Retinal pigment epithelial cell (primary cell): ENCODE measurements at regions not wholly inside any gene's neighbourhood (a gene's known extent, or its start where the extent isn't known, plus 50 kb on each side); places are given as distances from the start of the nearest gene placed in this dataset.

Source experiments
- DNase-seq: peaks from one replicate; pipeline ENCODE4 v3.0.0-alpha.2; 2010; ENCODE audit warnings: low read depth
- H3K4me3 ChIP-seq: 2 replicates; pipeline ENCODE4 v1.5.1; 2011; ENCODE audit warnings: mild to moderate bottlenecking, low read length, control low read depth, moderate library complexity
- TF ChIP-seq, protein P1 (sequence below): conservative IDR thresholded peaks from 2 replicates; pipeline ENCODE4 v1.5.1; 2011; ENCODE audit warnings: low read depth, low read length, control low read depth, inconsistent platforms

DNA sequence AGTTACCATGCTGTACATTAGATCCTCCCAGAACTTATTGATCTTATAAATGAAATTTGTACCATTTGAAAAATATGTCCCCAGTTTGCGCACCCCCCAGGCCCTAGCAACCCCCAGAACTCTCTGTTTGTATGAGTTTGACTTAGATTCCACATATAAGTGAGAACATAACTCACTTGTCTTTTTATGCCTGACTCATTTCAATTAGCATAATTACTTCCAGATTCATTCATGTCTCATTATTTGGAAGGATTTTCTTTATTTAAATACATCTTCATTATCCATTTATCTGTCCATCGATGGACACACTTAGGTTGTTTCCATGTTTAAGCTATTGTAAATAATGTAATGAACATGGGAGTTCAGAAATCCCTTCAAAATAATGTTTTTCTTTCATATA, 705.9 kb downstream of the CCDC85A start:
- DNase-seq: no peak
- TF ChIP-seq, protein P1, sequence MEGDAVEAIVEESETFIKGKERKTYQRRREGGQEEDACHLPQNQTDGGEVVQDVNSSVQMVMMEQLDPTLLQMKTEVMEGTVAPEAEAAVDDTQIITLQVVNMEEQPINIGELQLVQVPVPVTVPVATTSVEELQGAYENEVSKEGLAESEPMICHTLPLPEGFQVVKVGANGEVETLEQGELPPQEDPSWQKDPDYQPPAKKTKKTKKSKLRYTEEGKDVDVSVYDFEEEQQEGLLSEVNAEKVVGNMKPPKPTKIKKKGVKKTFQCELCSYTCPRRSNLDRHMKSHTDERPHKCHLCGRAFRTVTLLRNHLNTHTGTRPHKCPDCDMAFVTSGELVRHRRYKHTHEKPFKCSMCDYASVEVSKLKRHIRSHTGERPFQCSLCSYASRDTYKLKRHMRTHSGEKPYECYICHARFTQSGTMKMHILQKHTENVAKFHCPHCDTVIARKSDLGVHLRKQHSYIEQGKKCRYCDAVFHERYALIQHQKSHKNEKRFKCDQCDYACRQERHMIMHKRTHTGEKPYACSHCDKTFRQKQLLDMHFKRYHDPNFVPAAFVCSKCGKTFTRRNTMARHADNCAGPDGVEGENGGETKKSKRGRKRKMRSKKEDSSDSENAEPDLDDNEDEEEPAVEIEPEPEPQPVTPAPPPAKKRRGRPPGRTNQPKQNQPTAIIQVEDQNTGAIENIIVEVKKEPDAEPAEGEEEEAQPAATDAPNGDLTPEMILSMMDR: no peak
- no peak overlapping the region for H3K4me3 ChIP-seq

DNA sequence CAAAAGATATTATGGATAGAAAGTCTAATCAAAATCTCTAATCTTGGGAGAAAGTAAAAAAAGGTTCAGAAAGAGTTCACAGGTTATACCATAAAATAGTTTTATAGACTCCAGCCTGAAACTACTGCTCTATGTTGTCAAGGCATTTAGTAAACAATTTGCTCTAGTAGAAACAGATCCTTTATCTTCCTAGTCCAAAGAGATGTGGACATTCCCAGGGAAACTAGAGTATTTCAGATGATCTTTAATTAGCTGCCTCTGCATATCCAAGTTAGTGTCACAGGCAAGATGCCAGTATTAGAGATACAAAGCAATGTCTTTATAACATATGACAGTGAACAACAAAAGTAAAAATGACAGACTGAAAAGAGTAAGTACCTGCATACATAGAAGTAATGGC, 708.6 kb downstream of the CCDC85A start:
- TF ChIP-seq, protein P1: no peak
- no peak overlapping the region for H3K4me3 ChIP-seq
- DNase-seq: no peak

DNA sequence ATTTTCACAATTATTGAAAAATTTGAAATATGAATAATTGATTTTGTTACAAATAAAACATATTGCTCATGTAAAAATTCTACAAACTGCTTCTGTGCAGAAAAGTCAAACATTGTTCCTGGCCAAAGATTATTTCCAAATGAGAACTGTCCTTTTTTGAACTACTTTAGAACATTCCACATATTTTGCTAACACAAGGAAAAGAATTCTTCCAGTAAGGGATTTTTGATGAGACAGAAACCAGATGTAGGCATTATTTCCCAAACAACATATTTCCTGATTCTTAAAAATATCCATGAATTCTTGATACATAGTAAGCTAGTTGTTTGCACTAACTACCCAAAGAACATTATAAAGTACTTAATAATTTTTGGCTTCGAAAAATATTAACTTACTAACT, 715.2 kb downstream of the CCDC85A start:
- no peak for DNase-seq
- TF ChIP-seq, protein P1: no peak
- no peak overlapping the region for H3K4me3 ChIP-seq

DNA sequence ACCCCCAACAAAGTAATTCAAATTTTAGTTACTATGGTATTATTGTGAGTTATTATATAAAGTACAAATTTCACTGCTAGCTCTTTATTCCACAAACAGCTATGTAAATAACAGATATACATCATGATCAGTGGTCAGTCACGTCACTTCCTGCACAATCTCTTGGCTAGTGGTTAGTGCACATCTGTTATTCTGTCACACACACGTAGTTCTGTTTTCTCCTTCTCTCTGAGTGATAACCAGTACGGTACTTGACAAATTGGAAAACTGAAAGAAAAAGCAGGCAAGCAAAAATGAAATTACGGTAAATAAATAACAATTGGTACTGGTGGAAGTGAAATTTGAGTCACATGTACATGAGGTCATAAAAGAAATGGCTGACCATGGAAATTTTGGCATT, 728.7 kb downstream of the CCDC85A start:
- no peak for DNase-seq
- no peak overlapping the region for H3K4me3 ChIP-seq
- TF ChIP-seq, protein P1: no peak

DNA sequence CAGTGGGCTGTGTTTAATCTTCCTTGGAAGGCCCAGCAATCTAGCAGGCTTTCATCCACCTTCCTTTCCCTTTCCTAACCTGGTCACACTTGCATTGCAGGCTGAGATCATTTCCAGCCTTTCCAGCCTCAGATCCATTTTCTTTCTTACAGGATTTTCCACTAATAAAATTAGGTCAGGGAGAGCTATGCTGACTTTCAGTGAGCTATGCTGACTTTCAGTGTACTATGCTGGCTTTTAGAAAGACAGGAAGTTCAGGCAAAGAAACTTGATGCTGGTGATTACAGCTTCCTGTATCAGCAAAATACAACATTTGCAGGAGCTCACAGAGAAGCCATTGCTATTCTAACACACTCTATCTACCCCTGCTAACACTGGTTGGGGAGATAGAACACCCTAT, 735.0 kb downstream of the CCDC85A start:
- H3K4me3 ChIP-seq: no peak overlapping the region
- TF ChIP-seq, protein P1: no peak
- no peak for DNase-seq

DNA sequence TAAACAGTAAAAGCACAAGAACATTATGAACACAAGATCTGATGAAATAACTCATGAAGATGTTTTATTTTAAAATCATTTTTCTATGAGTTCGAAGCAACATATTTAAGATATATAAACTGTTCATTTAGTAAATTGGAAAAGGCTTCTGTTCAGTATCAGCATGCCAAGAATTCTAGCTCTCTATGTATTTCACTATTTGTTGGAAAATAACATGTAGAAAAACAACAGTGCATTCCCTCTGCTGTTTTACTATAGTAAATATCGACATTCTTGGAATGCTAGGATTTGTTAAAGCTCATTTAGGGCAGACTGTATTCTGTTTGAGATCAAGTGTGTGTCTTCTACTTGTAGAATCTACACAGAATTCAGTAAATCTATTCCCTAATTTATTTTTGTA, 750.2 kb downstream of the CCDC85A start:
- no peak overlapping the region for H3K4me3 ChIP-seq
- DNase-seq: no peak
- TF ChIP-seq, protein P1: no peak

DNA sequence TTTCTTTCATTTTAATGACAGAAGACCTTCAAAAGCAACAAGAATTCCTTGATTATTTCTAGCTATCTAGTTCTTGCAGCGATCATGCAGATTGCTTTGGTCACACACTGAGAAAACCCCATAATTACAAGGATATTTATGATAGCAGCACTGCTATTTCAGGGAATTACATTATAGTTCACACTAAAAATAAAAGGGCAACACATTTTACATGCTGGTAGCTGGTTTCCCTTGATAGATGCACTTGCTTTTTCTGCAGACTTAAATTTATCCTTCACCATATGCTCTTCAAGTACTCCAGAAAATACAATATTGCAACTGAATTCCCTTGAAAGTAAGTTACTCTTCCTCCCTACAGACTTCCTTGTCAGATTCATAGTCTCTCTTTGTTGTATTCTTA, 751.1 kb downstream of the CCDC85A start:
- H3K4me3 ChIP-seq: no peak overlapping the region
- DNase-seq: no peak
- TF ChIP-seq, protein P1: no peak
